NCI-H1105 treated with DMSO at 0.1 percent for 48 hours (cell line): ENCODE measurements at regions not wholly inside any gene's neighbourhood (a gene's known extent, or its start where the extent isn't known, plus 50 kb on each side); places are given as distances from the start of the nearest gene placed in this dataset.
"Not testable (repeated sequence)": the region's sequence is repeated elsewhere in the genome, so short reads cannot be mapped to it uniquely, and the experiment has no call there.

ENCODE experiments used
- DNase-seq: peaks from one replicate; lab custom pipeline; 2025; lab: John Stamatoyannopoulos, UW

- no peak for DNase-seq
Measured at GRCh38 chr9:31336386-31336785, 1048.1 kb upstream of the ACO1 start.

- DNase-seq: no peak
Measured at GRCh38 chr9:31336841-31337240, 1047.6 kb upstream of the ACO1 start.

GRCh38 chr9:31347082-31347617 is 1037.3 kb upstream of the ACO1 start:
- DNase-seq: no peak

GRCh38 chr9:31355159-31355882 is 1029.1 kb upstream of the ACO1 start:
- peak; percentile 31 for DNase-seq

- peak; percentile 85 for DNase-seq
Measured at GRCh38 chr9:31355965-31356364, 1028.5 kb upstream of the ACO1 start.

GRCh38 chr9:31359071-31359470 is 1025.4 kb upstream of the ACO1 start:
- DNase-seq: no peak

GRCh38 chr9:31364171-31364570 is 1020.3 kb upstream of the ACO1 start:
- DNase-seq: no peak

- DNase-seq: no peak
Measured at GRCh38 chr9:31372799-31373587, 1011.5 kb upstream of the ACO1 start.

GRCh38 chr9:31377358-31377757 is 1007.1 kb upstream of the ACO1 start:
- no peak for DNase-seq

GRCh38 chr9:31388660-31389059 is 995.8 kb upstream of the ACO1 start:
- no peak for DNase-seq

- DNase-seq: no peak
Measured at GRCh38 chr9:31389075-31389474, 995.4 kb upstream of the ACO1 start.

- no peak for DNase-seq
Measured at GRCh38 chr9:31390403-31391025, 993.9 kb upstream of the ACO1 start.

GRCh38 chr9:31393240-31393639 is 991.2 kb upstream of the ACO1 start:
- DNase-seq: no peak

GRCh38 chr9:31394015-31394473 is 990.4 kb upstream of the ACO1 start:
- peak; percentile 90 for DNase-seq

GRCh38 chr9:31412081-31412480 is 972.4 kb upstream of the ACO1 start:
- DNase-seq: no peak

- no peak for DNase-seq
Measured at GRCh38 chr9:31415164-31415563, 969.3 kb upstream of the ACO1 start.

- no peak for DNase-seq
Measured at GRCh38 chr9:31418419-31418818, 966.0 kb upstream of the ACO1 start.

- not testable (repeated sequence) for DNase-seq
Measured at GRCh38 chr9:31443630-31444457, 940.6 kb upstream of the ACO1 start.

- no peak for DNase-seq
Measured at GRCh38 chr9:31445357-31445756, 939.1 kb upstream of the ACO1 start.

- DNase-seq: no peak
Measured at GRCh38 chr9:31445960-31446359, 938.5 kb upstream of the ACO1 start.

- DNase-seq: no peak
Measured at GRCh38 chr9:31467075-31467474, 917.4 kb upstream of the ACO1 start.

- no peak for DNase-seq
Measured at GRCh38 chr9:31470051-31470450, 914.4 kb upstream of the ACO1 start.
